Liver (tissue), 3 donors: ENCODE measurements at regions not wholly inside any gene's neighbourhood (a gene's known extent, or its start where the extent isn't known, plus 50 kb on each side); places are given as distances from the start of the nearest gene placed in this dataset.

Source experiments
- ATF3 ChIP-seq: IDR thresholded peaks from 2 replicates; pipeline ENCODE4 v1.6.1; 2016; ENCODE audit warnings: antibody characterized with exemption
- CTCF ChIP-seq: fragments of 150-350 bp; IDR thresholded peaks from 2 replicates; pipeline ENCODE4 v1.5.1; 2017; ENCODE audit warnings: improper control_type of control experiment, low read depth, low read length; ENCODE audit not compliant: missing input control
- EGR1 ChIP-seq, 2 donors: IDR thresholded peaks; 2 replicates each; pipeline ENCODE4 v1.6.1; 2016 to 2018; ENCODE audit warnings: antibody characterized with exemption in 2 of 2, low read depth in 2 of 2
- FOXA1 ChIP-seq: IDR thresholded peaks from 2 replicates; pipeline ENCODE4 v1.6.1; 2016; ENCODE audit warnings: antibody characterized with exemption
- GABPA ChIP-seq, 2 donors: IDR thresholded peaks in 1 of 2; conservative IDR thresholded peaks in 1 of 2; 2 replicates each; pipeline ENCODE4 v1.6.1; 2016; ENCODE audit warnings: antibody characterized with exemption in 2 of 2, mild to moderate bottlenecking in 1 of 2, moderate library complexity in 1 of 2
- HNF4G ChIP-seq: IDR thresholded peaks from 2 replicates; pipeline ENCODE4 v1.6.1; 2016; ENCODE audit warnings: antibody characterized with exemption
- NR2F2 ChIP-seq: IDR thresholded peaks from 2 replicates; pipeline ENCODE4 v1.6.1; 2016; ENCODE audit warnings: antibody characterized with exemption
- RAD21 ChIP-seq, 2 donors: IDR thresholded peaks; 2 replicates each; pipeline ENCODE4 v1.6.1; 2016; ENCODE audit warnings: antibody characterized with exemption in 2 of 2, mild to moderate bottlenecking in 2 of 2
- REST ChIP-seq: IDR thresholded peaks from 2 replicates; pipeline ENCODE4 v1.6.1; 2016; ENCODE audit warnings: antibody characterized with exemption, mild to moderate bottlenecking
- SP1 ChIP-seq: IDR thresholded peaks from 2 replicates; pipeline ENCODE4 v1.6.1; 2018; ENCODE audit warnings: antibody characterized with exemption, mild to moderate bottlenecking
- TAF1 ChIP-seq: conservative IDR thresholded peaks from 2 replicates; pipeline ENCODE4 v1.6.1; 2016; ENCODE audit warnings: antibody characterized with exemption, mild to moderate bottlenecking
- YY1 ChIP-seq: IDR thresholded peaks from 2 replicates; pipeline ENCODE4 v1.6.1; 2016; ENCODE audit warnings: antibody characterized with exemption, mild to moderate bottlenecking
- donor health status: healthy.
- donor health status: healthy.

- TF ChIP-seq CTCF (no peak), GABPA (IDR thresholded peaks at IDR 0.05 in 1 of 2, conservative IDR thresholded peaks at IDR 0.05 in 1 of 2) (no peak), YY1 (no peak), TAF1 (no peak), REST (no peak), SP1 (no peak), RAD21 (IDR thresholded peaks at IDR 0.05) (no peak), EGR1 (IDR thresholded peaks at IDR 0.05; ENCODE audit: low read depth in 2 of 2) (no peak), NR2F2 (no peak), HNF4G (no peak), ATF3 (no peak), FOXA1 (no peak)
Observed at GRCh38 chr2:196444442-196444841, 195.1 kb upstream of the CCDC150 start.
